HCT116 (cell line): ENCODE measurements at regions not wholly inside any gene's neighbourhood (a gene's known extent, or its start where the extent isn't known, plus 50 kb on each side); places are given as distances from the start of the nearest gene placed in this dataset.

ENCODE experiments used
- EZH2 ChIP-seq: fragments of 200-600 bp; sonication (generic); IDR thresholded peaks from 2 replicates; pipeline ENCODE4 v1.6.1; 2017; ENCODE audit warnings: antibody characterized with exemption, mixed run types
- JUND ChIP-seq: IDR thresholded peaks from 2 replicates; pipeline ENCODE4 v1.6.1; 2012
- POLR2AphosphoS5 ChIP-seq: IDR thresholded peaks from 2 replicates; pipeline ENCODE4 v1.6.1; 2011; ENCODE audit warnings: mild to moderate bottlenecking, low read depth, low read length, moderate library complexity
- TF ChIP-seq, protein P1 (sequence below), 3 experiments: fragments of 200-600 bp in 1 of 3; sonication (generic) in 1 of 3; IDR thresholded peaks in 2 of 3; conservative IDR thresholded peaks in 1 of 3; 2 replicates each; pipeline ENCODE4 v1.5.1; 2012 to 2017; ENCODE audit warnings: low read depth in 2 of 3, low read length in 2 of 3, antibody characterized with exemption in 1 of 3, borderline replicate concordance in 1 of 3, control low read depth in 1 of 3, mild to moderate bottlenecking in 1 of 3, mixed read lengths in 1 of 3, mixed run types in 1 of 3, moderate library complexity in 1 of 3; ENCODE audit not compliant: insufficient read depth in 1 of 3
- TF ChIP-seq, protein P2 (sequence below): IDR thresholded peaks from 2 replicates; pipeline ENCODE4 v1.6.1; 2012

DNA sequence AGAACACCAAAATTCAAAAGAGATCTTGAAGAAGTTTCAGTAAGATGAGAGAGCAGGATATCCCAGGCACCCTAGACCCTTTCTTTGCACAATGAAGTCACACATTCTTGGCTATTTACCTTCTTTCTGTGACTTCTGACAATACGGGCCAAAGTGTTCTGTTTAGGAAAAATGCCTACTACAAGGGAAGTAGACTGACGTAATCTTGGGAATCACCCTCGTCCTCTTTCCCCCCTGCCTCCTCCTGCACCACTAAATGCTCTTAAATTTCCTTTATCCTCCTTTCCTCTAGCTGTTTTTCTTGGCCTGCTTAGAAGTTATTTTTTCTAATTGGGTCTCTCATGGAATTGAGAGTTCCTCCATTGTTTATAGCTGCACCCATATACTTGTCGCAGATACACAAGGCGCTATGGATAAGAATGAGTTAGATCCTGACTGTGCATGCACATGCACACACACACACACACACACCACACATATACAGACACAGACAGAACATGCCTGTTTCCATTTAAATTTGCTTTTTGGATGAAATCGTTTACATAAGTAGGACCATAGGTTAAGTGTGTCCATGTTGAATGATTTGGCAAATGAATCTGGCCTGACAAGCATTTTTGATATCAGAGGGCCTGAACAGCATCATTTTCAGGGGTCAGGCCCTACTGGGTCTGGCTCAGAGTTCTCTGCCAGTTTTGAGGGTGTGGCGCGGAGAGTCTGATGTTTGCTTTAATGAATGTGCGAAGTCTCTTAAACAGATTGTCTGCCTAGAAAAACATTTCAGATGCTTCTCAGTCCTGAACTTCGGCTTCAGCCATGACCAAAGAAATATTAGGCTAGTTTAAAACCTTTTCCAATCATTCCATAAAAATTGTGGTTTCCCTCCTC lies 131.9 kb upstream of the NT5C1B start:
- TF ChIP-seq, protein P1, sequence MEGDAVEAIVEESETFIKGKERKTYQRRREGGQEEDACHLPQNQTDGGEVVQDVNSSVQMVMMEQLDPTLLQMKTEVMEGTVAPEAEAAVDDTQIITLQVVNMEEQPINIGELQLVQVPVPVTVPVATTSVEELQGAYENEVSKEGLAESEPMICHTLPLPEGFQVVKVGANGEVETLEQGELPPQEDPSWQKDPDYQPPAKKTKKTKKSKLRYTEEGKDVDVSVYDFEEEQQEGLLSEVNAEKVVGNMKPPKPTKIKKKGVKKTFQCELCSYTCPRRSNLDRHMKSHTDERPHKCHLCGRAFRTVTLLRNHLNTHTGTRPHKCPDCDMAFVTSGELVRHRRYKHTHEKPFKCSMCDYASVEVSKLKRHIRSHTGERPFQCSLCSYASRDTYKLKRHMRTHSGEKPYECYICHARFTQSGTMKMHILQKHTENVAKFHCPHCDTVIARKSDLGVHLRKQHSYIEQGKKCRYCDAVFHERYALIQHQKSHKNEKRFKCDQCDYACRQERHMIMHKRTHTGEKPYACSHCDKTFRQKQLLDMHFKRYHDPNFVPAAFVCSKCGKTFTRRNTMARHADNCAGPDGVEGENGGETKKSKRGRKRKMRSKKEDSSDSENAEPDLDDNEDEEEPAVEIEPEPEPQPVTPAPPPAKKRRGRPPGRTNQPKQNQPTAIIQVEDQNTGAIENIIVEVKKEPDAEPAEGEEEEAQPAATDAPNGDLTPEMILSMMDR (IDR thresholded peaks at IDR 0.05 in 2 of 3, conservative IDR thresholded peaks at IDR 0.05 in 1 of 3; ENCODE audit: borderline replicate concordance in 1 of 3, insufficient read depth in 1 of 3, low read depth in 2 of 3, low read length in 2 of 3), result no peak
- TF ChIP-seq EZH2, result no peak
- TF ChIP-seq JUND, result no peak
- no peak for TF ChIP-seq POLR2AphosphoS5
- TF ChIP-seq, protein P2, sequence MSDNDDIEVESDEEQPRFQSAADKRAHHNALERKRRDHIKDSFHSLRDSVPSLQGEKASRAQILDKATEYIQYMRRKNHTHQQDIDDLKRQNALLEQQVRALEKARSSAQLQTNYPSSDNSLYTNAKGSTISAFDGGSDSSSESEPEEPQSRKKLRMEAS, result no peak
